H1 (cell line): ENCODE measurements at regions not wholly inside any gene's neighbourhood (a gene's known extent, or its start where the extent isn't known, plus 50 kb on each side); places are given as distances from the start of the nearest gene placed in this dataset.
"Not testable (repeated sequence)": the region's sequence is repeated elsewhere in the genome, so short reads cannot be mapped to it uniquely, and the experiment has no call there.

Source experiments
- CTCF ChIA-PET: fragments of 300-600 bp; sonication (Branson Sonifier 250); formaldehyde crosslinking; loops from one replicate; lab custom pipeline; 2021; ENCODE audit not compliant: partially characterized antibody; lab: Charles Lee
- POLR2A ChIA-PET: fragments of 300-600 bp; sonication (Branson Sonifier 250); formaldehyde crosslinking; loops from one replicate; lab custom pipeline; 2021; ENCODE audit warnings: inconsistent platforms; ENCODE audit not compliant: partially characterized antibody; lab: Charles Lee
- DNase-seq, 2 experiments: peaks; one replicate each; pipeline versions ENCODE4 v3.0.0 to v3.0.0-alpha.2; 2010 to 2022; ENCODE audit warnings: low spot score in 2 of 2, low read depth in 1 of 2, mixed read lengths in 1 of 2
- FAIRE-seq: peaks from 2 replicates; lab custom pipeline; 2011; peaks lifted over from hg19 to GRCh38; lab: Jason Lieb, UNC
- H2AFZ ChIP-seq: 2 replicates; pipeline ENCODE4 v1.8.1; 2012; ENCODE audit warnings: low read length, inconsistent platforms
- H2AK5ac ChIP-seq: 2 replicates; pipeline ENCODE4 v1.6.1; 2013; ENCODE audit warnings: low read depth, low read length
- H2BK120ac ChIP-seq: replicated peaks from 2 replicates; pipeline ENCODE3; 2013; ENCODE audit warnings: low read depth, low read length, inconsistent platforms
- H2BK12ac ChIP-seq: 2 replicates; pipeline ENCODE4 v1.6.1; 2013; ENCODE audit warnings: low read depth, low read length
- H2BK15ac ChIP-seq: 2 replicates; pipeline ENCODE4 v1.6.1; 2013; ENCODE audit warnings: low read length
- H2BK20ac ChIP-seq: 2 replicates; pipeline ENCODE4 v1.6.1; 2013; ENCODE audit warnings: low read length
- H2BK5ac ChIP-seq: 2 replicates; pipeline ENCODE4 v1.6.1; 2013; ENCODE audit warnings: low read depth, low read length
- H3K14ac ChIP-seq: 2 replicates; pipeline ENCODE4 v1.6.1; 2013; ENCODE audit warnings: inconsistent platforms; ENCODE audit not compliant: insufficient read length
- H3K18ac ChIP-seq: 2 replicates; pipeline ENCODE4 v1.6.1; 2013; ENCODE audit warnings: low read length; ENCODE audit errors: extremely low read depth
- H3K23ac ChIP-seq: 2 replicates; pipeline ENCODE4 v1.6.1; 2013; ENCODE audit warnings: inconsistent platforms; ENCODE audit not compliant: insufficient read length
- H3K23me2 ChIP-seq: 2 replicates; pipeline ENCODE4 v1.6.1; 2013; ENCODE audit warnings: low read depth, low read length
- H3K27ac ChIP-seq: 2 replicates; pipeline ENCODE4 v1.6.1; 2011; ENCODE audit warnings: low read depth, low read length, inconsistent platforms
- H3K27me3 ChIP-seq, 4 experiments: replicated peaks in 1 of 4; 1 replicate in 1 of 4; 2 replicates in 3 of 4; pipeline versions ENCODE4 v1.6.1 to v1.8.1; 2011 to 2013; ENCODE audit warnings: low read length in 3 of 4, mild to moderate bottlenecking in 3 of 4, inconsistent platforms in 2 of 4, mixed read lengths in 2 of 4, moderate library complexity in 1 of 4; ENCODE audit not compliant: control insufficient read depth in 3 of 4, insufficient read depth in 3 of 4; ENCODE audit errors: extremely low read depth in 1 of 4
- H3K36me3 ChIP-seq, 4 experiments: 2 replicates each; pipeline versions ENCODE4 v1.6.1 to v1.8.1; 2011 to 2013; ENCODE audit warnings: mild to moderate bottlenecking in 4 of 4, low read length in 3 of 4, moderate library complexity in 2 of 4, control low read depth in 1 of 4, inconsistent platforms in 1 of 4; ENCODE audit not compliant: insufficient read depth in 4 of 4, control insufficient read depth in 2 of 4
- H3K4ac ChIP-seq: replicated peaks from 2 replicates; pipeline ENCODE3; 2013; ENCODE audit warnings: low read length, low read depth, mixed read lengths, inconsistent platforms; ENCODE audit not compliant: insufficient read length
- H3K4me1 ChIP-seq, 4 experiments: replicated peaks in 1 of 4; 1 replicate in 1 of 4; 2 replicates in 3 of 4; pipeline versions ENCODE4 v1.6.1 to v1.8.1; 2011 to 2013; ENCODE audit warnings: low read length in 3 of 4, inconsistent platforms in 2 of 4, mixed read lengths in 1 of 4; ENCODE audit not compliant: insufficient read depth in 4 of 4, control insufficient read depth in 3 of 4
- H3K4me2 ChIP-seq, 2 experiments: 2 replicates each; pipeline versions ENCODE4 v1.6.1 to v1.8.1; 2011 to 2013; ENCODE audit warnings: low read depth in 2 of 2, low read length in 2 of 2, control low read depth in 1 of 2, inconsistent platforms in 1 of 2, mild to moderate bottlenecking in 1 of 2; ENCODE audit not compliant: insufficient read depth in 1 of 2
- H3K4me3 ChIP-seq, 4 experiments: fragments of 200-600, 300-600 bp in 1 of 4; sonication (generic), shearing (Covaris generic), sonication (Bioruptor Twin) in 1 of 4; 2 replicates each; pipeline versions ENCODE4 v1.5.1 to v1.8.1; 2011 to 2016; ENCODE audit warnings: low read length in 4 of 4, low read depth in 3 of 4, control low read depth in 2 of 4, inconsistent platforms in 2 of 4, mild to moderate bottlenecking in 2 of 4, mixed read lengths in 1 of 4, moderate library complexity in 1 of 4; ENCODE audit not compliant: insufficient read depth in 2 of 4; ENCODE audit errors: extremely low read depth in 1 of 4
- H3K56ac ChIP-seq: replicated peaks from 2 replicates; pipeline ENCODE3; 2013; ENCODE audit warnings: low read depth, mild to moderate bottlenecking, mixed read lengths, low read length, inconsistent platforms; ENCODE audit not compliant: insufficient read length
- H3K79me1 ChIP-seq: 2 replicates; pipeline ENCODE4 v1.6.1; 2013; ENCODE audit warnings: low read depth, low read length, control low read depth
- H3K79me2 ChIP-seq, 2 experiments: 2 replicates each; pipeline versions ENCODE4 v1.6.1 to v1.8.1; 2012 to 2013; ENCODE audit warnings: low read length in 2 of 2, mild to moderate bottlenecking in 2 of 2, inconsistent platforms in 1 of 2; ENCODE audit not compliant: insufficient read depth in 2 of 2, control insufficient read depth in 1 of 2
- H3K9ac ChIP-seq, 4 experiments: replicated peaks in 1 of 4; 1 replicate in 1 of 4; 2 replicates in 3 of 4; pipeline versions ENCODE4 v1.6.1 to v1.8.1; 2011 to 2013; ENCODE audit warnings: low read depth in 3 of 4, low read length in 3 of 4, control low read depth in 2 of 4, mild to moderate bottlenecking in 2 of 4, moderate library complexity in 2 of 4, inconsistent platforms in 1 of 4; ENCODE audit errors: extremely low read depth in 1 of 4
- H3K9me3 ChIP-seq, 2 experiments: 2 replicates each; pipeline versions ENCODE4 v1.6.1 to v1.8.1; 2012 to 2013; ENCODE audit warnings: mild to moderate bottlenecking in 2 of 2, moderate library complexity in 2 of 2, control low read depth in 1 of 2, inconsistent platforms in 1 of 2, low read depth in 1 of 2, low read length in 1 of 2, mixed read lengths in 1 of 2; ENCODE audit not compliant: insufficient read depth in 2 of 2
- H4K20me1 ChIP-seq, 2 experiments: replicated peaks in 1 of 2; 2 replicates each; pipeline versions ENCODE3 to v1.8.1; 2011 to 2013; ENCODE audit warnings: inconsistent platforms in 2 of 2, low read length in 2 of 2, mild to moderate bottlenecking in 1 of 2; ENCODE audit not compliant: insufficient read depth in 2 of 2, control insufficient read depth in 1 of 2
- H4K5ac ChIP-seq: 2 replicates; pipeline ENCODE4 v1.6.1; 2013; ENCODE audit warnings: low read length, low read depth, mixed read lengths, inconsistent platforms; ENCODE audit not compliant: insufficient read length
- H4K8ac ChIP-seq: 2 replicates; pipeline ENCODE4 v1.8.0; 2013; ENCODE audit warnings: mild to moderate bottlenecking, moderate library complexity, low read length, inconsistent platforms; ENCODE audit not compliant: insufficient read depth; ENCODE audit errors: extremely low read depth
- H4K91ac ChIP-seq: replicated peaks from 2 replicates; pipeline ENCODE3; 2013; ENCODE audit warnings: low read length, mixed read lengths, inconsistent platforms; ENCODE audit not compliant: insufficient read length
- WGBS, 2 experiments: shearing (Covaris generic) in 1 of 2; methylation state at CpG; one replicate each; pipeline versions ENCODE4 v1.1.6 to v1.1.7; 2013 to 2015; ENCODE audit warnings: low lambda C conversion rate in 2 of 2, mixed read lengths in 2 of 2, inconsistent platforms in 1 of 2, low coverage in 1 of 2, missing lambda C conversion rate in 1 of 2; ENCODE audit not compliant: insufficient replicate concordance in 2 of 2, insufficient coverage in 1 of 2, insufficient read length in 1 of 2; ENCODE audit errors: extremely low coverage in 1 of 2, missing lambda C conversion rate in 1 of 2; 5-methylcytosine and 5-hydroxymethylcytosine counted together

- CTCF ChIA-PET, result interaction anchor here (1.0 kb wide), 1 partner anchor 244 kb away, joined by 3 read pairs; no protein-coding TSS in a partner anchor
- not testable (repeated sequence) for H3K9me3 ChIP-seq, H2BK12ac ChIP-seq
These were observed 105.3 kb downstream of the LUZP4 start for GRCh38 chrX:115394806-115395205.

More at GRCh38 chrX:115394806-115395205, 105.3 kb downstream of the LUZP4 start:
- H3K9ac ChIP-seq, H2BK5ac ChIP-seq, H3K23ac ChIP-seq, H3K27me3 ChIP-seq, H4K91ac ChIP-seq, H2BK120ac ChIP-seq, H3K4me3 ChIP-seq, H3K4me1 ChIP-seq, H3K79me1 ChIP-seq, FAIRE-seq, H3K79me2 ChIP-seq, H3K14ac ChIP-seq, H3K56ac ChIP-seq, H3K23me2 ChIP-seq, H4K5ac ChIP-seq, H4K8ac ChIP-seq, H3K27ac ChIP-seq, H3K4me2 ChIP-seq, DNase-seq, H3K18ac ChIP-seq, H4K20me1 ChIP-seq, H2AFZ ChIP-seq, H2BK15ac ChIP-seq, H3K4ac ChIP-seq, H2BK20ac ChIP-seq, H3K36me3 ChIP-seq, H2AK5ac ChIP-seq, POLR2A ChIA-PET: not testable (repeated sequence)
- 90% methylated on average over 4 of the region's 4 CpGs; no CpG with 5 or more reads in 1 of the 2 experiments for WGBS, 2 experiments
